Ishikawa (cell line): ENCODE measurements at regions not wholly inside any gene's neighbourhood (a gene's known extent, or its start where the extent isn't known, plus 50 kb on each side); places are given as distances from the start of the nearest gene placed in this dataset.

Experiments
- CEBPB ChIP-seq: IDR thresholded peaks from 2 replicates; pipeline ENCODE4 v1.6.1; 2012
- CREB1 ChIP-seq: IDR thresholded peaks from 2 replicates; pipeline ENCODE4 v1.6.1; 2012; ENCODE audit warnings: low read depth
- EGR1 ChIP-seq: IDR thresholded peaks from 2 replicates; pipeline ENCODE4 v1.6.1; 2012
- EP300 ChIP-seq: IDR thresholded peaks from 2 replicates; pipeline ENCODE4 v1.6.1; 2012; ENCODE audit warnings: borderline replicate concordance
- FOXM1 ChIP-seq: IDR thresholded peaks from 2 replicates; pipeline ENCODE4 v1.6.1; 2012; ENCODE audit warnings: low read depth, borderline replicate concordance
- NFIC ChIP-seq: IDR thresholded peaks from 2 replicates; pipeline ENCODE4 v1.6.1; 2012
- RAD21 ChIP-seq: IDR thresholded peaks from 2 replicates; pipeline ENCODE4 v1.6.1; 2012; ENCODE audit warnings: low read depth
- TAF1 ChIP-seq: IDR thresholded peaks from 2 replicates; pipeline ENCODE4 v1.6.1; 2012; ENCODE audit warnings: low read depth, mild to moderate bottlenecking
- TCF12 ChIP-seq: IDR thresholded peaks from 2 replicates; pipeline ENCODE4 v1.6.1; 2012; ENCODE audit warnings: low read depth
- TEAD4 ChIP-seq: IDR thresholded peaks from 2 replicates; pipeline ENCODE4 v1.6.1; 2012
- YY1 ChIP-seq: IDR thresholded peaks from 2 replicates; pipeline ENCODE4 v1.6.1; 2012; ENCODE audit warnings: low read depth
- ZBTB7A ChIP-seq: IDR thresholded peaks from 2 replicates; pipeline ENCODE4 v1.6.1; 2012; ENCODE audit warnings: low read depth
- TF ChIP-seq, protein P1 (sequence below): IDR thresholded peaks from 2 replicates; pipeline ENCODE4 v1.6.1; 2012
- TF ChIP-seq, protein P2 (sequence below): IDR thresholded peaks from 2 replicates; pipeline ENCODE4 v1.6.1; 2012
- TF ChIP-seq, protein P3 (sequence below): IDR thresholded peaks from 2 replicates; pipeline ENCODE4 v1.6.1; 2012; ENCODE audit warnings: low read depth, mild to moderate bottlenecking

DNA sequence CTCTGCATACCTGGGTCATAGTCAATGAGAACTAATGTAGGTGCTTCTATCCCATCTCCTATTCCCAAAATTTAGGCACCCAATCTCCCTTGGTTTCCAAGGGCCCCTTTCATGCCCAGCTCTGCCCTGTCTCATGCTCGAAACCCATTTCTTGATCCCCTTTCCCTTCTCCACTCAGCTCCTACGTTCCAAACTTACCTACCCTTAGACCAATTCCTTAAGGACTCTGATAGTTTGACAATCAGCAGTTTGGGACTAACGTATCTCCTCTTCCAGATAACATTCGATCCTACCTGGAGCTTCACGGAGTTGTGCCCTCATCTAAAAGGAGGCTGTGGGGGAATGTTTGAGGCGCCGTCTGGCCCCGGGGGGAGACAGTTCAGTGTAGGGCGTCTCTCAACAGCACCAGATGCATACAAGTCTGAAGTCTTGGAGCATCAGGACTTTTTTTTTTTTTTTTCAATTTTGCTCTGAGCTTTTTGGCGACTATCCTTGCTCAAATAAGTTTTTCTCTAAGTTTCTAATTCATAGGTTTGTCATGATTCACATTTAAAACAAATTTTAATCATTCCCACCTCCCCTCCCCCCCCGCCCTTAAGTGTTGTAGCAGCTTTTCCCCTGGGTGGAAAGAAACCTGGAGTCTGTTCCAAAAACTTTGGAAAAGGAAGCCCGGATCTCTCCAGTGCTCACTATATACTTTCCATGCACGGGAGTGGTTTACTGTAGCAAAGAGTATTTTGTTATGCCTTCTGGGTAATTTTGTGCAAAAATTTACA is 141.2 kb upstream of the LGALSL start:
- TF ChIP-seq TEAD4 (no peak), YY1 (no peak), RAD21 (no peak), EGR1 (no peak)

DNA sequence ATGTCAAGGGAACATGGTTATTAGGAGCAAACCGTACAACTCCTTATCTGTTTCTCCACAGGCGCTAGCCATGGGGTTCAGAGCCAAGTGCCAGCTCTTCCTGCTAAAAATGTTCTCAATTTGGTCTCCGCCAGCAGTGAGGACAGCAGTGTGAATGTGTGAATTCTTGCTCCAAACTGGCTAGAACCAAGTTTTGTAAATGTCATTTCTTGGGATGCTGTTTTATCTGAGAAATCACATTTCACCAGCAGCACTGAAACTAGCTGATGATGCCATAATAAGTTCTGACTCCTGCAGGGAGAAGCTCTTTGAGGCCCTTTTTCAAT is 140.6 kb upstream of the LGALSL start:
- TF ChIP-seq CREB1 (no peak), TEAD4 (no peak), ZBTB7A (no peak), CEBPB (no peak)

DNA sequence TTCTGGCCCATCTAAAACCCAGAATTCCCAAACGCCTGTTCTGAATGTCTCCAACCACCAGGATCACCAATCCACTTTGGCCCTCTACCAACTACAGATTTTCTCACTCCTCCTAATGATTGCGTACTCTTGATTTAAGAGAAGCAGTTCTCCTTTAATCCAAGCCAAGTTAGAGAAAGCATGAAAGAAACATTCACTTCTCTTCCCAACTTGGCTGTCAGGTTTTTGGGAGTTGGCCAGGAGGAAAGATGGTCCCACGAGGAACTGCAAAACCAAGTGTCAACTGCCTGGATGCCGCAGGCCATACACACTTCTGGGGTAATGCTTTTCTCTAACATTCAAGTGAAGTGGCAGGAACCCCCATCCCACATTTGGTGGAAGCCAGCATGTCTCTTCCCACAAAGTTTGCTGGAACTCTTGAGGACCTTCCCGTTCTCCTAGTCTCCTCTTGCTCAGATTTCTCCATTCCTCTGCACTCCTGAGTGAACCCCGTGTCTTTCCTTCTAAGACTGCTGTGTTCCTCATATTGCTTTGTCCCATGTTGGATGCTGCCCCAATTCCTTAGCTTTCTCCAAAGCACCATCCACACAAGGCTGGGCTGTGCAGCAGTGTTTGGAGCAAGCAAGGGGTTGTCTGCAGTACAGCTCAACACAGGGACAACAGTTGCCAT is 138.5 kb upstream of the LGALSL start:
- TF ChIP-seq EGR1 = no peak

DNA sequence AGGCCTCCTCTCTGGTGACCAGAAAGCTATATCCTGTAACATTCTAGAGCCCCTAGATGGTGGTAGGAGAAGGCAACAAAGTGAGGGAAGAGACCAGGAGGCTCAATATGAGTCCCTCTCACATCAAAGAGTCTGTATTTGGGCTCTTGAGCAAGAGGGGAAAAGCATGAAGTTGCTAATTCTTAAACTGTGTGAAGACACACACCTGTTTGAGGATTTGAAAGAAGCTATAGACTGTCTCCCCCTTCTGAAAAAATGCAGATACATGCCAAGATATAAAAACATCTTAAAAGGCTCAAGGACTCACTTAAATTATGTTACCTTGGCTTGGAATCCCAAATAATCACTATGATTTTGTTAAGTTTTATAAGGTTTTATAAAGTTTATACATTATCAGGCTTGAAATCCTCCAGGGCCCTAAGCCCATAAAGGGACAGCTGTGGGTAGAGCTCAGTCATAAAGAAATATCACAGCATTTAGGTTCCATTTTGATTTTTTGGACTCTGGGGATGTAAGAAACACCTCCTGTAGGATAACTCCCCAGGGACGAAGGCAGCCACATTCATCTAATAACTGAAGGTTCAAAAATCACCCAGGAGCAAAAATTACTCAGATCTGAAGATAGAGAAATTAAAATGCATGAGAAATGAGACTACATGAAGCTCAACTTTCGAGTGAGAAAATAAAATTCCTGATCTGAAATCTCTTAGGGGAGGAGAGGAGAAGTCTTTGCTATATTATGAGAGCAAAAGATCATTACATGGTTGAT is 136.1 kb upstream of the LGALSL start:
- TF ChIP-seq EP300 (no peak), TAF1 (no peak), RAD21 (no peak), EGR1 (no peak), TEAD4 (no peak)

DNA sequence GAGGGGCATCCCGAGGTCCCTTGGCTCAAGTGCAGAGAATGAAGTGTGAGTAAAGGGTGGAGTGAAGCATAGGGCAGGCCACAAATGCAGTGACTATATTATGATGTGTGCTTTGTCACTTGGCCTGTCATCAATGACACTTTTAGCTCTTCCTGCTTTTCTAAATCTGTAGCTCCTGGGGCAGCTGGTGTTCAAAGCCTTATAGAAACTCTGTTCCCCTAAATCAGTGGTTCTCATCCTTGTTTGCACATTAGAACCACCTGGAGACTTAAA is 135.6 kb upstream of the LGALSL start:
- TF ChIP-seq CREB1 (no peak), FOXM1 (no peak), TCF12 (no peak), EGR1 (no peak), CEBPB (no peak), EP300 (no peak), NFIC (no peak), RAD21 (no peak)
- TF ChIP-seq, protein P1, sequence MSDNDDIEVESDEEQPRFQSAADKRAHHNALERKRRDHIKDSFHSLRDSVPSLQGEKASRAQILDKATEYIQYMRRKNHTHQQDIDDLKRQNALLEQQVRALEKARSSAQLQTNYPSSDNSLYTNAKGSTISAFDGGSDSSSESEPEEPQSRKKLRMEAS = no peak
- TF ChIP-seq, protein P2, sequence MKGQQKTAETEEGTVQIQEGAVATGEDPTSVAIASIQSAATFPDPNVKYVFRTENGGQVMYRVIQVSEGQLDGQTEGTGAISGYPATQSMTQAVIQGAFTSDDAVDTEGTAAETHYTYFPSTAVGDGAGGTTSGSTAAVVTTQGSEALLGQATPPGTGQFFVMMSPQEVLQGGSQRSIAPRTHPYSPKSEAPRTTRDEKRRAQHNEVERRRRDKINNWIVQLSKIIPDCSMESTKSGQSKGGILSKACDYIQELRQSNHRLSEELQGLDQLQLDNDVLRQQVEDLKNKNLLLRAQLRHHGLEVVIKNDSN = no peak

DNA sequence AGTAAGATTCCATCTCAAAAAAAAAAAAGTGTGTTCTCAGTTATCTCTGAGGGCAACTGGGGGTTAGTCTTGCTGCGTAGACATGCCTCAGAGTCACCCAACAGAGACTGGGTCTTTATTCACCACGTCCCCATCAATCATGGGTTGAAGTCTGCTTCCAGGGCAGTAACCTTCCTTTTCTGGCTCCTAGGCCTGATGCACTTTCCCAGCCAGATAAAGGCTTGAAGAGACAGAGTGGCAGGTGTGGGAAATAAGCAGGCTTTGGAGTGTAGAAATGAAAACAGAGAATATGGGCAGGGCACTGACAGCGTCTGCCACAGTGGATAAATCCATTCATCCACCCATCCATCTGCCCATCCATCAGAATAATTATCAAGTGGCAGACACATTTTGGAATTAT is 134.1 kb upstream of the LGALSL start:
- TF ChIP-seq EGR1 = no peak
- TF ChIP-seq, protein P1 = no peak
- TF ChIP-seq FOXM1 = no peak
- no peak for TF ChIP-seq CEBPB

DNA sequence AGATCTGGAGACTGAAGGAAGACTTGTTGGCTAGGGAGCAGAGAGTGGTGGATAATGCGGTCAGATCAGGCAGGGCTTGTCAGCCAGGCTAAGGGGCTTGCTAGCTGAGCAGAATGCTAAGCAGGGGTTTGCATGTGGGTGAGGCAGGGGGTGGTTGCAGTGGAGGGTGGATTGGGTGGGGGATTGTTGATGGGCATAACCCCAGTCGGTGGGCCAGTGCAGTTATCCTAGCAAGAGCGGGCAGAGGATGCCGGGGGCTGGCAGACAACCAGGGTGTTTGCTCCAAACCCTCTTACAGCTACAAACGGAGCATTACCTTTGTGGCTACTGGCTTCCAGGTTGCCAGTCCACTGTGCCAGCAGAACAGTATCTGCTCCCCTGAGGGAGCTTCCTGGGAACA is 131.5 kb upstream of the LGALSL start:
- TF ChIP-seq TAF1 = no peak
- TF ChIP-seq EP300 = no peak
- TF ChIP-seq YY1 = no peak
- TF ChIP-seq, protein P3, sequence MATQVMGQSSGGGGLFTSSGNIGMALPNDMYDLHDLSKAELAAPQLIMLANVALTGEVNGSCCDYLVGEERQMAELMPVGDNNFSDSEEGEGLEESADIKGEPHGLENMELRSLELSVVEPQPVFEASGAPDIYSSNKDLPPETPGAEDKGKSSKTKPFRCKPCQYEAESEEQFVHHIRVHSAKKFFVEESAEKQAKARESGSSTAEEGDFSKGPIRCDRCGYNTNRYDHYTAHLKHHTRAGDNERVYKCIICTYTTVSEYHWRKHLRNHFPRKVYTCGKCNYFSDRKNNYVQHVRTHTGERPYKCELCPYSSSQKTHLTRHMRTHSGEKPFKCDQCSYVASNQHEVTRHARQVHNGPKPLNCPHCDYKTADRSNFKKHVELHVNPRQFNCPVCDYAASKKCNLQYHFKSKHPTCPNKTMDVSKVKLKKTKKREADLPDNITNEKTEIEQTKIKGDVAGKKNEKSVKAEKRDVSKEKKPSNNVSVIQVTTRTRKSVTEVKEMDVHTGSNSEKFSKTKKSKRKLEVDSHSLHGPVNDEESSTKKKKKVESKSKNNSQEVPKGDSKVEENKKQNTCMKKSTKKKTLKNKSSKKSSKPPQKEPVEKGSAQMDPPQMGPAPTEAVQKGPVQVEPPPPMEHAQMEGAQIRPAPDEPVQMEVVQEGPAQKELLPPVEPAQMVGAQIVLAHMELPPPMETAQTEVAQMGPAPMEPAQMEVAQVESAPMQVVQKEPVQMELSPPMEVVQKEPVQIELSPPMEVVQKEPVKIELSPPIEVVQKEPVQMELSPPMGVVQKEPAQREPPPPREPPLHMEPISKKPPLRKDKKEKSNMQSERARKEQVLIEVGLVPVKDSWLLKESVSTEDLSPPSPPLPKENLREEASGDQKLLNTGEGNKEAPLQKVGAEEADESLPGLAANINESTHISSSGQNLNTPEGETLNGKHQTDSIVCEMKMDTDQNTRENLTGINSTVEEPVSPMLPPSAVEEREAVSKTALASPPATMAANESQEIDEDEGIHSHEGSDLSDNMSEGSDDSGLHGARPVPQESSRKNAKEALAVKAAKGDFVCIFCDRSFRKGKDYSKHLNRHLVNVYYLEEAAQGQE = no peak
- TF ChIP-seq TEAD4 = no peak
- TF ChIP-seq ZBTB7A = no peak
- TF ChIP-seq, protein P1 = no peak
- no peak for TF ChIP-seq NFIC
- no peak for TF ChIP-seq CREB1
- TF ChIP-seq RAD21 = no peak
- TF ChIP-seq CEBPB = no peak
- no peak for TF ChIP-seq FOXM1

DNA sequence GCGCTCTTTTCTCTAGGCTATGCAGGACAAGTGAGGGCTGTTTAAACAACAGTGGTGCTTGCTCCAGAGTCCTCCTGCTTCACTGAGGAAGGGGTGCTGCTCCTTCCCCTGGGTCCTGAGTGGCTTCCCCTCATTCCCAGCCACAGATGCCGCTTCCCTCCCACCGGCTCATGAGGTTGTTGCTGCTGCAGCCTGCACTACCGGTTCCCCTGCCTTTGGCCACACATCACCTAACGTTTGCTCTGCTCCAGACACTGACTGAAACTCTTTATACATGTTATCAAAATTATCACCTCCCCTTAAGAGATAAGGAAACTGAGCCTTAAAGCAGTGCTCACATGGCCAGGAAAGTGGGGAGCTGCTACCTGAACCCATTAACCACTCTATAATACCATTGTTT is 130.8 kb upstream of the LGALSL start:
- no peak for TF ChIP-seq CREB1
- TF ChIP-seq, protein P1 = no peak
- no peak for TF ChIP-seq EP300
- TF ChIP-seq ZBTB7A = no peak
- TF ChIP-seq RAD21 = no peak
- TF ChIP-seq EGR1 = no peak
- no peak for TF ChIP-seq TCF12
- TF ChIP-seq FOXM1 = no peak
- TF ChIP-seq, protein P2 = no peak
- no peak for TF ChIP-seq NFIC
- no peak for TF ChIP-seq TAF1
